ENCODE measurements at regions not wholly inside any gene's neighbourhood (a gene's known extent, or its start where the extent isn't known, plus 50 kb on each side); places are given as distances from the start of the nearest gene placed in this dataset.
"Not testable (repeated sequence)": the region's sequence is repeated elsewhere in the genome, so short reads cannot be mapped to it uniquely, and the experiment has no call there.

- no peak overlapping the region for H3K4me3 ChIP-seq
These were observed 74.0 kb upstream of the TERB2 start for GRCh38 chr15:44882499-44882968.

GRCh38 chr15:44883199-44883877, 73.1 kb upstream of the TERB2 start:
- Histone ChIP-seq H3K27me3 (no peaks in the 10 kb centered on the region), H3K36me3 (no peaks in the 10 kb centered on the region), H3K9ac (no peak overlapping the region), H3K27ac (no peak overlapping the region), H4K20me1 (no peaks in the 10 kb centered on the region), H3K4me1 (no peaks in the 10 kb centered on the region), H3K4me2 (no peak overlapping the region), H3K4me3 (no peak overlapping the region), H3K9me3 (replicated peaks in 1 of 11) (peaks cover 20 to 28% (median 25%) of the 10 kb centered on the region in 11 experiments)
- TF ChIP-seq Cebpa-rat (IDR thresholded peaks at IDR 0.05) = no peak

More at GRCh38 chr15:44882499-44882968, 74.0 kb upstream of the TERB2 start:
- peaks cover 28 to 36% (median 33%) of the 10 kb centered on the region in 11 experiments for H3K9me3 ChIP-seq (replicated peaks in 1 of 11)
- H3K36me3 ChIP-seq = no peaks in the 10 kb centered on the region
- H4K20me1 ChIP-seq = no peaks in the 10 kb centered on the region
- no peaks in the 10 kb centered on the region for H3K4me1 ChIP-seq
- H3K27me3 ChIP-seq = no peaks in the 10 kb centered on the region
- no peak for TF ChIP-seq Cebpa-rat (IDR thresholded peaks at IDR 0.05)
- no peak overlapping the region for H3K27ac ChIP-seq
- no peak overlapping the region for H3K4me2 ChIP-seq
- no peak overlapping the region for H3K9ac ChIP-seq

GRCh38 chr15:44898890-44899651, 57.4 kb upstream of the TERB2 start:
- H3K4me1 ChIP-seq; H3K9ac ChIP-seq; H4K20me1 ChIP-seq; H3K4me2 ChIP-seq; H3K27me3 ChIP-seq; H3K36me3 ChIP-seq; H3K9me3 ChIP-seq (replicated peaks in 1 of 11); H3K27ac ChIP-seq; H3K4me3 ChIP-seq: not testable (repeated sequence)

- H3K36me3 ChIP-seq; H3K9ac ChIP-seq; H3K4me1 ChIP-seq; H3K27ac ChIP-seq; H3K9me3 ChIP-seq (replicated peaks in 1 of 11); H3K4me3 ChIP-seq; H3K4me2 ChIP-seq; H4K20me1 ChIP-seq; H3K27me3 ChIP-seq: not testable (repeated sequence)
These were observed 56.7 kb upstream of the TERB2 start for GRCh38 chr15:44899775-44900174.

- not testable (repeated sequence) for H3K27me3 ChIP-seq; H3K27ac ChIP-seq; H3K9me3 ChIP-seq (replicated peaks in 1 of 11); H3K9ac ChIP-seq; H4K20me1 ChIP-seq; H3K4me1 ChIP-seq; H3K36me3 ChIP-seq; H3K4me3 ChIP-seq; H3K4me2 ChIP-seq
These were observed 55.7 kb upstream of the TERB2 start for GRCh38 chr15:44900796-44901195.

GRCh38 chr15:44903281-44903680, 53.2 kb upstream of the TERB2 start:
- H3K4me2 ChIP-seq; H3K9me3 ChIP-seq (replicated peaks in 1 of 11); H4K20me1 ChIP-seq; H3K4me1 ChIP-seq; H3K4me3 ChIP-seq; H3K36me3 ChIP-seq; H3K27ac ChIP-seq; H3K9ac ChIP-seq; H3K27me3 ChIP-seq: not testable (repeated sequence)

GRCh38 chr15:44904651-44905340, 51.7 kb upstream of the TERB2 start:
- not testable (repeated sequence) for H3K4me3 ChIP-seq

More at GRCh38 chr15:44904651-44905340, 51.7 kb upstream of the TERB2 start:
- not testable (repeated sequence) for H3K27ac ChIP-seq; H3K9ac ChIP-seq; H3K4me1 ChIP-seq; H3K36me3 ChIP-seq; H3K9me3 ChIP-seq (replicated peaks in 1 of 11); H3K27me3 ChIP-seq; H3K4me2 ChIP-seq; H4K20me1 ChIP-seq

Measured in BLaER1 treated with 17β-estradiol and CSF1 and Interleukin-3, amounts not matched to agents 10 nM and 100 nM (cell line).